ENCODE measurements at regions not wholly inside any gene's neighbourhood (a gene's known extent, or its start where the extent isn't known, plus 50 kb on each side); places are given as distances from the start of the nearest gene placed in this dataset.
"Not testable (repeated sequence)": the region's sequence is repeated elsewhere in the genome, so short reads cannot be mapped to it uniquely, and the experiment has no call there.

- H3K4me1 ChIP-seq: no peaks in the 10 kb centered on the region
- H3K9me3 ChIP-seq: no peaks in the 10 kb centered on the region
- H3K27me3 ChIP-seq: no peaks in the 10 kb centered on the region
- no peaks in the 10 kb centered on the region for H3K36me3 ChIP-seq
- H3K27ac ChIP-seq: no peak overlapping the region
- TF ChIP-seq CTCF (IDR thresholded peaks at IDR 0.05): no peak
- intact Hi-C loops (cut with DNase I): no loop called here
- H3K4me3 ChIP-seq: no peak overlapping the region
- ATAC-seq (no peak), DNase-seq (no peak)
Measured at GRCh38 chr9:85089188-85089969, 419.9 kb downstream of the NTRK2 start.

DNA sequence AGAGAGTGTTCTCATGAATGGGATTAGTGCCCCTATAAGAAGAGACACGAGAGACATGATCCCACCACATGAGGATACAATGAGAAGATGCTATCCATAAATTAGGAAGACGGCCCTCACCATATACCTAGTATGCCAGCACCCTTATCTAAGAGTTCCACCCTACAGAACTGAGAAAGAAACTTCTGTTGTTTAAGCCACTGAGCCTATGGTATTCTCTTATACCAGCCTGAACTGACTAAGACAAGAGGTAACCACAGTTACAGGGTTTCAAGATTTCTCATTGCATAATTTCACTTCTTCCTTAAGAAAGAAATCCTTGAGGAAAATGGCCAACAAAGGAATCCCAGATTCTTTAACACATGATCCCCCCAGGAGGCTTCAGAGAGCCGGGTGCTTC lies 412.4 kb downstream of the NTRK2 start:
- Histone ChIP-seq H3K27ac (no peak overlapping the region), H3K9me3 (no peaks in the 10 kb centered on the region), H3K4me1 (no peaks in the 10 kb centered on the region), H3K4me3 (no peak overlapping the region), H3K27me3 (no peaks in the 10 kb centered on the region), H3K36me3 (no peaks in the 10 kb centered on the region)
- no peak for TF ChIP-seq CTCF (IDR thresholded peaks at IDR 0.05)
- ATAC-seq (no peak), DNase-seq (no peak)
- intact Hi-C loops (cut with DNase I): no loop called here

GRCh38 chr9:85079349-85079748 lies 409.8 kb downstream of the NTRK2 start:
- DNase-seq (no peak), ATAC-seq (no peak)
- no peak overlapping the region for H3K27ac ChIP-seq
- intact Hi-C loops (cut with DNase I): no loop called here
- TF ChIP-seq CTCF (IDR thresholded peaks at IDR 0.05): no peak
- no peaks in the 10 kb centered on the region for H3K4me1 ChIP-seq
- H3K36me3 ChIP-seq: no peaks in the 10 kb centered on the region
- no peaks in the 10 kb centered on the region for H3K27me3 ChIP-seq
- H3K4me3 ChIP-seq: no peak overlapping the region
- H3K9me3 ChIP-seq: no peaks in the 10 kb centered on the region

DNA sequence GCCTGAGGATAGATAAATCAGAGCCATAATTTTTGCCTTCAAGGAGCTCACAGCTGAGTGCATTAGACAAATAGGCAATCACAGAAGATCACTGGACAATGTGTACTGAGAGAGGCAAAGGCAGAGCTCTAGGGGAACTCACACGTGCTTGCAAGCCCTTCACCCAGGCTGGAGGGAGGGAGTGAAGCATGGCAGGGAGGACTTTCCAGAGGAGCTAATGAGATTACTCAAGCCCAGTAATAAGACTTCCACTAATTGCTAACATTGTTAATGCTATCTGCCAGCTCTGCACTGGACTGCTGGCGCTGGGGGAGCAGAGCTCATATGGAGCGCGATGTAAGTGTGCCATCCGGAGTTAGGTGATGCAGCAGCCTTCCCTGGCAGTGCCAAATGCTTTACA lies 408.4 kb downstream of the NTRK2 start:
- intact Hi-C loops (cut with DNase I): no loop called here

GRCh38 chr9:85077146-85077545 lies 407.6 kb downstream of the NTRK2 start:
- intact Hi-C loops (cut with DNase I); DNase-seq; H3K27ac ChIP-seq; H3K36me3 ChIP-seq; H3K4me1 ChIP-seq; ATAC-seq; H3K9me3 ChIP-seq; H3K27me3 ChIP-seq; H3K4me3 ChIP-seq: not testable (repeated sequence)

More for the DNA sequence above, 408.4 kb downstream of the NTRK2 start:
- Histone ChIP-seq H3K27me3 (no peaks in the 10 kb centered on the region), H3K27ac (no peak overlapping the region), H3K9me3 (no peaks in the 10 kb centered on the region), H3K36me3 (no peaks in the 10 kb centered on the region), H3K4me3 (no peak overlapping the region), H3K4me1 (no peaks in the 10 kb centered on the region)
- DNase-seq (no peak), ATAC-seq (no peak)
- TF ChIP-seq CTCF (IDR thresholded peaks at IDR 0.05): no peak
